PC-9 (cell line): ENCODE measurements at regions not wholly inside any gene's neighbourhood (a gene's known extent, or its start where the extent isn't known, plus 50 kb on each side); places are given as distances from the start of the nearest gene placed in this dataset.
"Not testable (repeated sequence)": the region's sequence is repeated elsewhere in the genome, so short reads cannot be mapped to it uniquely, and the experiment has no call there.

Source experiments
- BruUV-seq: library from RNA; stranded (reverse); fragments of 400-500 nt; replicated peaks from 2 replicates; lab custom pipeline; 2021; lab: Mats Ljungman, UMichigan
- CTCF ChIA-PET: fragments of 300-600 bp; sonication (Branson Sonifier 250); formaldehyde crosslinking; loops from one replicate; lab custom pipeline; 2022; ENCODE audit warnings: antibody characterized with exemption; lab: Charles Lee
- POLR2A ChIA-PET: fragments of 300-600 bp; sonication (Branson Sonifier 250); formaldehyde crosslinking; loops from one replicate; lab custom pipeline; 2022; ENCODE audit warnings: antibody characterized with exemption; ENCODE audit not compliant: unreplicated experiment; lab: Charles Lee
- DNase-seq, 2 experiments: peaks; one replicate each; pipeline versions ENCODE4 v3.0.0 to v3.0.0-alpha.2; 2015 to 2022; ENCODE audit warnings: mixed read lengths in 1 of 2
- H2AFZ ChIP-seq: fragments of 200-600 bp; sonication (generic); 2 replicates; pipeline ENCODE4 v1.8.1; 2017; ENCODE audit warnings: antibody characterized with exemption
- H3F3A ChIP-seq: fragments of 200-600 bp; sonication (generic); 2 replicates; pipeline ENCODE4 v1.8.1; 2017; ENCODE audit warnings: antibody characterized with exemption, mild to moderate bottlenecking, low read depth; ENCODE audit not compliant: insufficient read depth
- H3K27ac ChIP-seq: fragments of 200-600 bp; sonication (generic); 2 replicates; pipeline ENCODE4 v1.6.1; 2016; ENCODE audit warnings: mixed run types
- H3K27me3 ChIP-seq: fragments of 200-600 bp; sonication (generic); 2 replicates; pipeline ENCODE4 v1.6.1; 2016; ENCODE audit warnings: low read depth, mixed run types; ENCODE audit not compliant: insufficient read depth
- H3K36me3 ChIP-seq: fragments of 200-600 bp; sonication (generic); 2 replicates; pipeline ENCODE4 v1.6.1; 2016; ENCODE audit warnings: low read depth, mixed run types
- H3K4me1 ChIP-seq: fragments of 200-600 bp; sonication (generic); replicated peaks from 2 replicates; pipeline ENCODE4 v1.6.1; 2016; ENCODE audit warnings: mixed run types; ENCODE audit not compliant: insufficient read depth
- H3K4me2 ChIP-seq: fragments of 200-600 bp; sonication (generic); 2 replicates; pipeline ENCODE4 v1.6.1; 2017; ENCODE audit warnings: mixed run types
- H3K4me3 ChIP-seq: fragments of 200-600 bp; sonication (generic); 2 replicates; pipeline ENCODE4 v1.6.1; 2016; ENCODE audit warnings: mixed run types
- H3K79me2 ChIP-seq: fragments of 200-600 bp; sonication (generic); 2 replicates; pipeline ENCODE4 v1.6.1; 2017; ENCODE audit warnings: low read depth, mixed run types
- H3K9me2 ChIP-seq: fragments of 200-600 bp; sonication (generic); 2 replicates; pipeline ENCODE4 v1.8.1; 2017; ENCODE audit warnings: mild to moderate bottlenecking; ENCODE audit not compliant: insufficient read depth
- H3K9me3 ChIP-seq: fragments of 200-600 bp; sonication (generic); 2 replicates; pipeline ENCODE4 v1.8.1; 2016; ENCODE audit warnings: low read depth; ENCODE audit not compliant: insufficient read depth
- H4K20me1 ChIP-seq: fragments of 200-600 bp; sonication (generic); 2 replicates; pipeline ENCODE4 v1.8.1; 2017; ENCODE audit not compliant: insufficient read depth
- CTCF ChIP-seq: fragments of 200-600 bp; sonication (generic); conservative IDR thresholded peaks from 2 replicates; pipeline ENCODE4 v1.6.1; 2017; ENCODE audit warnings: mixed run types, antibody characterized with exemption, mild to moderate bottlenecking, moderate library complexity
- EZH2 ChIP-seq: fragments of 200-600 bp; sonication (generic); IDR thresholded peaks from 2 replicates; pipeline ENCODE4 v1.8.0; 2017; ENCODE audit warnings: antibody characterized with exemption, low read depth
- intact Hi-C: fragments of 100-400 bp; cut with micrococcal nuclease; formaldehyde crosslinking; loops from one replicate; pipeline ENCODE4 v1.10.0; 2022; ENCODE audit not compliant: unreplicated experiment

- H3K9me2 ChIP-seq, H3K9me3 ChIP-seq, POLR2A ChIA-PET, H4K20me1 ChIP-seq, H3K36me3 ChIP-seq, H3K4me1 ChIP-seq, intact Hi-C loops, H2AFZ ChIP-seq, CTCF ChIA-PET, DNase-seq, H3F3A ChIP-seq, H3K79me2 ChIP-seq, H3K4me3 ChIP-seq, H3K27ac ChIP-seq, BruUV-seq, H3K4me2 ChIP-seq: not testable (repeated sequence)
- peaks cover 51% of the 10 kb centered on the region for H3K27me3 ChIP-seq
Measured at GRCh38 chr9:89859842-89860241, 255.0 kb downstream of the GADD45G start.

GRCh38 chr9:89861371-89861770 lies 256.6 kb downstream of the GADD45G start:
- H3F3A ChIP-seq, H3K79me2 ChIP-seq, POLR2A ChIA-PET, H2AFZ ChIP-seq, H3K4me3 ChIP-seq, H3K4me1 ChIP-seq, H3K9me2 ChIP-seq, H3K27ac ChIP-seq, H3K4me2 ChIP-seq, H3K9me3 ChIP-seq, CTCF ChIA-PET, H4K20me1 ChIP-seq, BruUV-seq, H3K36me3 ChIP-seq, DNase-seq, intact Hi-C loops: not testable (repeated sequence)
- peaks cover 60% of the 10 kb centered on the region for H3K27me3 ChIP-seq

GRCh38 chr9:89862316-89862715 lies 257.5 kb downstream of the GADD45G start:
- Histone ChIP-seq H3K27me3 (peaks cover 66% of the 10 kb centered on the region), H3K36me3 (no peaks in the 10 kb centered on the region), H3K9me3 (no peaks in the 10 kb centered on the region), H3K79me2 (no peaks in the 10 kb centered on the region), H3K27ac (no peak overlapping the region), H3K4me2 (no peak overlapping the region), H4K20me1 (no peaks in the 10 kb centered on the region), H2AFZ (no peak overlapping the region), H3K4me3 (no peak overlapping the region), H3K4me1 (no peaks in the 10 kb centered on the region), H3K9me2 (no peaks in the 10 kb centered on the region), H3F3A (no peaks in the 10 kb centered on the region)
- no TSS peak for BruUV-seq
- CTCF ChIA-PET: no interaction called here
- TF ChIP-seq EZH2 (no peak), CTCF (no peak)
- DNase-seq: no peak
- POLR2A ChIA-PET: no interaction called here
- intact Hi-C loops: no loop called here

GRCh38 chr9:89863141-89863540 lies 258.3 kb downstream of the GADD45G start:
- intact Hi-C loops: no loop called here
- peaks cover 69% of the 10 kb centered on the region for H3K27me3 ChIP-seq
- ChIA-PET POLR2A (no interaction called here), CTCF (no interaction called here)
- no peak for DNase-seq
- no peak overlapping the region for H3K4me2 ChIP-seq
- no peaks in the 10 kb centered on the region for H3F3A ChIP-seq
- no peaks in the 10 kb centered on the region for H3K4me1 ChIP-seq
- no peaks in the 10 kb centered on the region for H3K9me3 ChIP-seq
- no peaks in the 10 kb centered on the region for H3K9me2 ChIP-seq
- no TSS peak for BruUV-seq
- TF ChIP-seq CTCF (no peak), EZH2 (no peak)
- no peaks in the 10 kb centered on the region for H3K36me3 ChIP-seq
- H3K79me2 ChIP-seq: no peaks in the 10 kb centered on the region
- no peaks in the 10 kb centered on the region for H4K20me1 ChIP-seq
- no peak overlapping the region for H3K27ac ChIP-seq
- no peak overlapping the region for H2AFZ ChIP-seq
- H3K4me3 ChIP-seq: no peak overlapping the region
